Trophoblast cell (in vitro differentiated cells and primary cell): ENCODE measurements at regions not wholly inside any gene's neighbourhood (a gene's known extent, or its start where the extent isn't known, plus 50 kb on each side); places are given as distances from the start of the nearest gene placed in this dataset.

Experiments
- DNase-seq, 2 donors: peaks; one replicate each; pipeline ENCODE4 v3.0.0-alpha.2; 2016
- H2AFZ ChIP-seq: 2 replicates; pipeline ENCODE4 v1.6.1; 2013; ENCODE audit warnings: low read length, moderate library complexity, mild to moderate bottlenecking; ENCODE audit not compliant: insufficient read depth, poor library complexity
- H2AK5ac ChIP-seq: 2 replicates; pipeline ENCODE4 v1.6.1; 2013; ENCODE audit warnings: mild to moderate bottlenecking, low read length
- H2BK120ac ChIP-seq: 2 replicates; pipeline ENCODE4 v1.6.1; 2013; ENCODE audit warnings: low read length, mild to moderate bottlenecking, moderate library complexity; ENCODE audit not compliant: insufficient read depth, poor library complexity
- H2BK12ac ChIP-seq: 2 replicates; pipeline ENCODE4 v1.6.1; 2013; ENCODE audit warnings: mild to moderate bottlenecking, low read length, moderate library complexity
- H2BK5ac ChIP-seq: 2 replicates; pipeline ENCODE4 v1.6.1; 2013; ENCODE audit warnings: low read length, low read depth, moderate library complexity, mild to moderate bottlenecking; ENCODE audit not compliant: poor library complexity
- H3K14ac ChIP-seq: 2 replicates; pipeline ENCODE4 v1.6.1; 2013; ENCODE audit warnings: mild to moderate bottlenecking, low read length
- H3K18ac ChIP-seq: 2 replicates; pipeline ENCODE4 v1.6.1; 2013; ENCODE audit warnings: mild to moderate bottlenecking, low read length
- H3K23ac ChIP-seq: 2 replicates; pipeline ENCODE4 v1.6.1; 2013; ENCODE audit warnings: low read length
- H3K27ac ChIP-seq: 2 replicates; pipeline ENCODE4 v1.5.1; 2013; ENCODE audit warnings: low read depth, mild to moderate bottlenecking, inconsistent platforms, low read length, moderate library complexity
- H3K27me3 ChIP-seq: 2 replicates; pipeline ENCODE4 v1.6.1; 2013; ENCODE audit warnings: inconsistent platforms, mild to moderate bottlenecking, low read length, moderate library complexity; ENCODE audit not compliant: insufficient read depth
- H3K36me3 ChIP-seq, 2 experiments: 1 replicate in 1 of 2; 2 replicates in 1 of 2; pipeline ENCODE4 v1.6.1; 2013; ENCODE audit warnings: low read length in 2 of 2, mild to moderate bottlenecking in 2 of 2, moderate library complexity in 1 of 2; ENCODE audit not compliant: insufficient read depth in 2 of 2, control insufficient read depth in 1 of 2
- H3K4ac ChIP-seq: 2 replicates; pipeline ENCODE4 v1.6.1; 2013; ENCODE audit warnings: low read depth, mild to moderate bottlenecking, low read length, moderate library complexity
- H3K4me1 ChIP-seq, 2 experiments: 1 replicate in 1 of 2; 2 replicates in 1 of 2; pipeline ENCODE4 v1.6.1; 2013; ENCODE audit warnings: low read length in 2 of 2, mild to moderate bottlenecking in 2 of 2, moderate library complexity in 1 of 2; ENCODE audit not compliant: insufficient read depth in 2 of 2, control insufficient read depth in 1 of 2
- H3K4me2 ChIP-seq: 2 replicates; pipeline ENCODE4 v1.6.1; 2013; ENCODE audit warnings: inconsistent platforms, mild to moderate bottlenecking, low read length, moderate library complexity
- H3K4me3 ChIP-seq: 2 replicates; pipeline ENCODE4 v1.5.1; 2013; ENCODE audit warnings: mild to moderate bottlenecking, low read depth, low read length, inconsistent platforms
- H3K79me1 ChIP-seq: one replicate; pipeline ENCODE4 v1.6.1; 2013; ENCODE audit warnings: low read length
- H3K79me2 ChIP-seq: 2 replicates; pipeline ENCODE4 v1.6.1; 2013; ENCODE audit warnings: low read length, mild to moderate bottlenecking; ENCODE audit not compliant: control insufficient read depth, insufficient read depth, poor library complexity
- H3K9ac ChIP-seq: 2 replicates; pipeline ENCODE4 v1.6.1; 2013; ENCODE audit warnings: mild to moderate bottlenecking, low read length
- H3K9me3 ChIP-seq: 2 replicates; pipeline ENCODE4 v1.6.1; 2013; ENCODE audit warnings: low read depth, mild to moderate bottlenecking, control low read depth, inconsistent platforms, low read length; ENCODE audit not compliant: insufficient read depth
- H4K12ac ChIP-seq: 2 replicates; pipeline ENCODE4 v1.6.1; 2013; ENCODE audit warnings: low read depth, mild to moderate bottlenecking, low read length, moderate library complexity
- H4K8ac ChIP-seq: 2 replicates; pipeline ENCODE4 v1.6.1; 2013; ENCODE audit warnings: low read depth, mild to moderate bottlenecking, low read length, moderate library complexity
- H4K91ac ChIP-seq: one replicate; pipeline ENCODE4 v1.6.1; 2013; ENCODE audit warnings: low read depth, mild to moderate bottlenecking, low read length, moderate library complexity
- WGBS: extraction: QIAGEN DNeasy Blood & Tissue Kit; methylation state at CpG from one replicate; pipeline ENCODE4 v1.1.7; 2013; ENCODE audit warnings: missing lambda C conversion rate; ENCODE audit not compliant: insufficient read length, insufficient coverage; ENCODE audit errors: extremely low coverage; 5-methylcytosine and 5-hydroxymethylcytosine counted together

- no peak overlapping the region for H3K23ac ChIP-seq
- H4K12ac ChIP-seq = no peak overlapping the region
- H3K27me3 ChIP-seq = no peaks in the 10 kb centered on the region
- H3K4me2 ChIP-seq = no peak overlapping the region
- no peak overlapping the region for H3K27ac ChIP-seq
- WGBS = no CpG with 5 or more reads among the region's 2 CpGs
- no peak overlapping the region for H3K18ac ChIP-seq
- H3K4me1 ChIP-seq = no peaks in the 10 kb centered on the region
- no peak overlapping the region for H3K4me3 ChIP-seq
- no peak overlapping the region for H2AK5ac ChIP-seq
- H4K91ac ChIP-seq = no peak overlapping the region
- no peak overlapping the region for H2BK120ac ChIP-seq
- no peak for DNase-seq
- H4K8ac ChIP-seq = no peak overlapping the region
- no peak overlapping the region for H2AFZ ChIP-seq
- no peaks in the 10 kb centered on the region for H3K79me2 ChIP-seq
- no peak overlapping the region for H2BK5ac ChIP-seq
- no peak overlapping the region for H3K14ac ChIP-seq
- H3K79me1 ChIP-seq = no peaks in the 10 kb centered on the region
- no peaks in the 10 kb centered on the region for H3K36me3 ChIP-seq
- H3K9ac ChIP-seq = no peak overlapping the region
- no peak overlapping the region for H2BK12ac ChIP-seq
- no peaks in the 10 kb centered on the region for H3K9me3 ChIP-seq
- H3K4ac ChIP-seq = no peak overlapping the region
These were observed 298.4 kb downstream of the XPNPEP1 start for GRCh38 chr10:109624939-109625338.

- no peak overlapping the region for H2AK5ac ChIP-seq
- H4K12ac ChIP-seq = no peak overlapping the region
- no peaks in the 10 kb centered on the region for H3K4me1 ChIP-seq
- H3K4me2 ChIP-seq = no peak overlapping the region
- H4K8ac ChIP-seq = no peak overlapping the region
- H3K14ac ChIP-seq = no peak overlapping the region
- H3K4ac ChIP-seq = no peak overlapping the region
- WGBS = no CpG with 5 or more reads among the region's 3 CpGs
- H3K79me2 ChIP-seq = no peaks in the 10 kb centered on the region
- H3K9ac ChIP-seq = no peak overlapping the region
- H3K18ac ChIP-seq = no peak overlapping the region
- no peak overlapping the region for H3K27ac ChIP-seq
- no peak overlapping the region for H2BK12ac ChIP-seq
- H3K9me3 ChIP-seq = no peaks in the 10 kb centered on the region
- H3K36me3 ChIP-seq = no peaks in the 10 kb centered on the region
- no peak overlapping the region for H4K91ac ChIP-seq
- no peak overlapping the region for H3K23ac ChIP-seq
- H2BK120ac ChIP-seq = no peak overlapping the region
- no peaks in the 10 kb centered on the region for H3K27me3 ChIP-seq
- no peak overlapping the region for H2BK5ac ChIP-seq
- no peak overlapping the region for H3K4me3 ChIP-seq
- no peak for DNase-seq
- no peak overlapping the region for H2AFZ ChIP-seq
- no peaks in the 10 kb centered on the region for H3K79me1 ChIP-seq
These were observed 300.7 kb downstream of the XPNPEP1 start for GRCh38 chr10:109622566-109622965.

GRCh38 chr10:109620396-109620795 is 302.9 kb downstream of the XPNPEP1 start:
- H3K18ac ChIP-seq = no peak overlapping the region
- no peak overlapping the region for H2AFZ ChIP-seq
- no peak overlapping the region for H4K8ac ChIP-seq
- no peak overlapping the region for H2BK120ac ChIP-seq
- no peak overlapping the region for H2BK5ac ChIP-seq
- no peak overlapping the region for H3K23ac ChIP-seq
- no peak overlapping the region for H3K9ac ChIP-seq
- no peak overlapping the region for H4K91ac ChIP-seq
- H2AK5ac ChIP-seq = no peak overlapping the region
- no peak overlapping the region for H4K12ac ChIP-seq
- H3K27me3 ChIP-seq = no peaks in the 10 kb centered on the region
- H3K27ac ChIP-seq = no peak overlapping the region
- H3K4me1 ChIP-seq = no peaks in the 10 kb centered on the region
- no peaks in the 10 kb centered on the region for H3K79me2 ChIP-seq
- H3K4ac ChIP-seq = no peak overlapping the region
- no peaks in the 10 kb centered on the region for H3K79me1 ChIP-seq
- no peak for DNase-seq
- no peak overlapping the region for H2BK12ac ChIP-seq
- H3K4me2 ChIP-seq = no peak overlapping the region
- no peak overlapping the region for H3K14ac ChIP-seq
- no peak overlapping the region for H3K4me3 ChIP-seq
- no peaks in the 10 kb centered on the region for H3K36me3 ChIP-seq
- no CpG with 5 or more reads among the region's 3 CpGs for WGBS
- no peaks in the 10 kb centered on the region for H3K9me3 ChIP-seq

DNA sequence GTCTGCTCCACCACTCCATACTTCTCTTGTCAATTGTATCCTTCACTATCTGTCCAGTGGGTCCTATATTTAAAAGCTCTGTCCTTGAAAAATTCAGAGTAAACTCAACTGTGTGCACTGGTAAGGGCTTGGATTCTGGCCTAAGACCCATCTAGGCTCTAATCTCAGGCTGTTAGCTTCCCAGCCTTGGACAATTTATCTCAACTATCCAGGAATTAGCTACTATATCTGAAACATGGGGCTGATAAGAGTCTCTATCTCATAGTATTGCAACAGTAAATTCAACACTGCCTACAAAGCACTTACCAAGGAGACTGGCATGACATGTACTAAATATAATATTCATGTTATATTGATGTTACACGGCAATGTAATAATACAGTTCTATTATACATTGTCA is 303.4 kb downstream of the XPNPEP1 start:
- Histone ChIP-seq H3K4me2 (no peak overlapping the region), H3K9me3 (no peaks in the 10 kb centered on the region), H2AK5ac (no peak overlapping the region), H3K23ac (no peak overlapping the region), H4K8ac (no peak overlapping the region), H3K36me3 (no peaks in the 10 kb centered on the region), H3K27me3 (no peaks in the 10 kb centered on the region), H2BK5ac (no peak overlapping the region), H4K12ac (no peak overlapping the region), H3K4me3 (no peak overlapping the region), H3K4ac (no peak overlapping the region), H3K4me1 (no peaks in the 10 kb centered on the region), H3K79me2 (no peaks in the 10 kb centered on the region), H3K14ac (no peak overlapping the region), H2AFZ (no peak overlapping the region), H2BK120ac (no peak overlapping the region), H3K9ac (no peak overlapping the region), H4K91ac (no peak overlapping the region), H3K79me1 (no peaks in the 10 kb centered on the region), H3K18ac (no peak overlapping the region), H3K27ac (no peak overlapping the region), H2BK12ac (no peak overlapping the region)
- WGBS = no CpG with 5 or more reads among the region's 1 CpG
- no peak for DNase-seq
